Endodermal cell (in vitro differentiated cells): ENCODE measurements at regions not wholly inside any gene's neighbourhood (a gene's known extent, or its start where the extent isn't known, plus 50 kb on each side); places are given as distances from the start of the nearest gene placed in this dataset.

Source experiments
- DNase-seq: peaks from one replicate; pipeline ENCODE4 v3.0.0-alpha.2; 2017
- H3K27ac ChIP-seq: 2 replicates; pipeline ENCODE4 v1.5.1; 2013; ENCODE audit warnings: mild to moderate bottlenecking, low read depth, low read length, moderate library complexity
- H3K27me3 ChIP-seq: 2 replicates; pipeline ENCODE4 v1.6.1; 2013; ENCODE audit warnings: mild to moderate bottlenecking, low read length, moderate library complexity; ENCODE audit not compliant: insufficient read depth, control insufficient read depth, poor library complexity, severe bottlenecking
- H3K36me3 ChIP-seq: 2 replicates; pipeline ENCODE4 v1.7.0; 2013; ENCODE audit warnings: mild to moderate bottlenecking, low read length, moderate library complexity; ENCODE audit not compliant: control insufficient read depth, insufficient read depth
- H3K4me1 ChIP-seq: one replicate; pipeline ENCODE4 v1.7.0; 2013; ENCODE audit warnings: low read length; ENCODE audit not compliant: control insufficient read depth, insufficient read depth
- H3K4me3 ChIP-seq: 2 replicates; pipeline ENCODE4 v1.5.1; 2013; ENCODE audit warnings: mild to moderate bottlenecking, low read length, moderate library complexity
- H3K9ac ChIP-seq: 2 replicates; pipeline ENCODE4 v1.6.1; 2013; ENCODE audit warnings: mild to moderate bottlenecking, low read length, moderate library complexity; ENCODE audit not compliant: poor library complexity, severe bottlenecking; ENCODE audit errors: extremely low read depth
- H3K9me3 ChIP-seq: 2 replicates; pipeline ENCODE4 v1.6.1; 2013; ENCODE audit warnings: mild to moderate bottlenecking, low read length, moderate library complexity; ENCODE audit not compliant: control insufficient read depth
- H3K27ac Mint-ChIP-seq: 2 replicates; pipeline ENCODE4 v1.8.0; 2020; ENCODE audit warnings: mixed read lengths
- H3K27me3 Mint-ChIP-seq: 2 replicates; pipeline ENCODE4 v1.8.0; 2021; ENCODE audit warnings: mild to moderate bottlenecking, mixed read lengths; ENCODE audit not compliant: insufficient read depth
- H3K36me3 Mint-ChIP-seq: 2 replicates; pipeline ENCODE4 v1.8.0; 2020; ENCODE audit warnings: low read depth, mixed read lengths
- H3K4me1 Mint-ChIP-seq: 2 replicates; pipeline ENCODE4 v1.8.0; 2020; ENCODE audit warnings: mixed read lengths
- H3K4me3 Mint-ChIP-seq: 2 replicates; pipeline ENCODE4 v1.8.0; 2020; ENCODE audit warnings: mild to moderate bottlenecking, moderate library complexity, mixed read lengths
- H3K9me3 Mint-ChIP-seq: 2 replicates; pipeline ENCODE4 v1.8.0; 2020; ENCODE audit warnings: mild to moderate bottlenecking, mixed read lengths
- WGBS, 2 experiments: methylation state at CpG; one replicate each; pipeline versions ENCODE4 v1.1.5 to v1.1.7; 2013; ENCODE audit warnings: missing lambda C conversion rate in 2 of 2, mixed read lengths in 1 of 2; ENCODE audit not compliant: insufficient coverage in 1 of 2, insufficient read length in 1 of 2; 5-methylcytosine and 5-hydroxymethylcytosine counted together
- TF ChIP-seq, protein P1 (sequence below): fragments of 200-600 bp; sonication (generic); conservative IDR thresholded peaks from 2 replicates; pipeline ENCODE4 v1.5.0; 2021; ENCODE audit warnings: antibody characterized with exemption, mild to moderate bottlenecking

DNA sequence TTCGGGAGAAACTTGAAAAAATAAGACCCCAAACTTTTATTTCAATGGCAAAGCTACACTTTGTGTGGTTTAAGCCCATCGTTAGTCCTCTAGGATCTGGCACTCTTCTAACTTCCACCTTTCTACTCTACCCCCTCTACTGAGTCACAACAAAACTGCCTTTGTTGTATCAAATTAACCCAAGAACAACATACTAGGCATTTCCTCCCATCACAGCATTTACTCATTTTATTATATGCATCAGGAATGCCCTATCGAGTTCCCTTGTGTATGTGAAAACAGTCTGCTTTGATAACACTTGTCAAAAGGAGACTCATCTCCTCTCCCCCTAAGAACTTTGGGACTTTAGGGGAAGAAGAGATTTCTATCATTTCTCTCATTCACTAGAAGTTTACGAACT, 158.9 kb upstream of the FREM1 start:
- H3K27ac ChIP-seq = no peak overlapping the region
- no peak overlapping the region for H3K9ac ChIP-seq
- Mint-ChIP-seq H3K27me3 (no peaks in the 10 kb centered on the region), H3K9me3 (peaks cover 3% of the 10 kb centered on the region), H3K36me3 (no peaks in the 10 kb centered on the region), H3K4me1 (peaks cover 2% of the 10 kb centered on the region), H3K27ac (no peak overlapping the region), H3K4me3 (no peak overlapping the region)
- DNase-seq = no peak
- no peak overlapping the region for H3K4me3 ChIP-seq
- H3K27me3 ChIP-seq = no peaks in the 10 kb centered on the region
- H3K36me3 ChIP-seq = no peaks in the 10 kb centered on the region
- TF ChIP-seq, protein P1, sequence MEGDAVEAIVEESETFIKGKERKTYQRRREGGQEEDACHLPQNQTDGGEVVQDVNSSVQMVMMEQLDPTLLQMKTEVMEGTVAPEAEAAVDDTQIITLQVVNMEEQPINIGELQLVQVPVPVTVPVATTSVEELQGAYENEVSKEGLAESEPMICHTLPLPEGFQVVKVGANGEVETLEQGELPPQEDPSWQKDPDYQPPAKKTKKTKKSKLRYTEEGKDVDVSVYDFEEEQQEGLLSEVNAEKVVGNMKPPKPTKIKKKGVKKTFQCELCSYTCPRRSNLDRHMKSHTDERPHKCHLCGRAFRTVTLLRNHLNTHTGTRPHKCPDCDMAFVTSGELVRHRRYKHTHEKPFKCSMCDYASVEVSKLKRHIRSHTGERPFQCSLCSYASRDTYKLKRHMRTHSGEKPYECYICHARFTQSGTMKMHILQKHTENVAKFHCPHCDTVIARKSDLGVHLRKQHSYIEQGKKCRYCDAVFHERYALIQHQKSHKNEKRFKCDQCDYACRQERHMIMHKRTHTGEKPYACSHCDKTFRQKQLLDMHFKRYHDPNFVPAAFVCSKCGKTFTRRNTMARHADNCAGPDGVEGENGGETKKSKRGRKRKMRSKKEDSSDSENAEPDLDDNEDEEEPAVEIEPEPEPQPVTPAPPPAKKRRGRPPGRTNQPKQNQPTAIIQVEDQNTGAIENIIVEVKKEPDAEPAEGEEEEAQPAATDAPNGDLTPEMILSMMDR = no peak
- H3K9me3 ChIP-seq = peaks cover 8% of the 10 kb centered on the region
- no peaks in the 10 kb centered on the region for H3K4me1 ChIP-seq
- 73 to 80% methylated on average over 3 to 4 of the region's 4 CpGs for WGBS, 2 experiments

- H3K27me3 Mint-ChIP-seq = no peaks in the 10 kb centered on the region
- no peaks in the 10 kb centered on the region for H3K36me3 Mint-ChIP-seq
- no peak overlapping the region for H3K27ac Mint-ChIP-seq
- Histone ChIP-seq H3K4me1 (no peaks in the 10 kb centered on the region), H3K27ac (no peak overlapping the region), H3K9ac (no peak overlapping the region), H3K4me3 (no peak overlapping the region), H3K36me3 (no peaks in the 10 kb centered on the region), H3K9me3 (peaks cover 8% of the 10 kb centered on the region), H3K27me3 (no peaks in the 10 kb centered on the region)
- no peak for DNase-seq
- H3K4me1 Mint-ChIP-seq = no peaks in the 10 kb centered on the region
- H3K9me3 Mint-ChIP-seq = peaks cover 3% of the 10 kb centered on the region
- H3K4me3 Mint-ChIP-seq = no peak overlapping the region
- TF ChIP-seq, protein P1 = no peak
- WGBS, 2 experiments = 80 to 98% methylated on average over 1 to 4 of the region's 4 CpGs
These were observed 158.0 kb upstream of the FREM1 start for GRCh38 chr9:15068261-15068660.

GRCh38 chr9:15059003-15059402, 148.8 kb upstream of the FREM1 start:
- Histone ChIP-seq H3K27me3 (no peaks in the 10 kb centered on the region), H3K9me3 (no peaks in the 10 kb centered on the region), H3K4me3 (no peak overlapping the region), H3K27ac (no peak overlapping the region), H3K9ac (no peak overlapping the region), H3K36me3 (no peaks in the 10 kb centered on the region), H3K4me1 (no peaks in the 10 kb centered on the region)
- Mint-ChIP-seq H3K27ac (no peak overlapping the region), H3K9me3 (no peaks in the 10 kb centered on the region), H3K4me1 (peaks cover 1% of the 10 kb centered on the region), H3K36me3 (no peaks in the 10 kb centered on the region), H3K27me3 (no peaks in the 10 kb centered on the region), H3K4me3 (no peak overlapping the region)
- WGBS, 2 experiments = 95% methylated on average over 1 of the region's 1 CpG; no CpG with 5 or more reads in 1 of the 2 experiments
- no peak for DNase-seq
- TF ChIP-seq, protein P1 = no peak
